Fibroblast of lung (primary cell): ENCODE measurements at regions not wholly inside any gene's neighbourhood (a gene's known extent, or its start where the extent isn't known, plus 50 kb on each side); places are given as distances from the start of the nearest gene placed in this dataset.

Experiments
- DNase-seq, 2 donors: peaks; one replicate each; pipeline versions ENCODE4 v3.0.0 to v3.0.0-alpha.2; 2010; ENCODE audit warnings: low read depth in 2 of 2
- H2AFZ ChIP-seq: 2 replicates; pipeline ENCODE4 v1.5.1; 2012; ENCODE audit warnings: low read length, control low read depth, inconsistent platforms
- H3K27ac ChIP-seq: 2 replicates; pipeline ENCODE4 v1.5.1; 2011; ENCODE audit warnings: low read length, control low read depth; ENCODE audit not compliant: insufficient read depth
- H3K27me3 ChIP-seq: 2 replicates; pipeline ENCODE4 v1.5.1; 2011; ENCODE audit warnings: mild to moderate bottlenecking, low read length; ENCODE audit not compliant: control insufficient read depth, insufficient read depth
- H3K36me3 ChIP-seq: 2 replicates; pipeline ENCODE4 v1.5.1; 2011; ENCODE audit warnings: low read length; ENCODE audit not compliant: control insufficient read depth, insufficient read depth
- H3K4me1 ChIP-seq: 2 replicates; pipeline ENCODE4 v1.5.1; 2011; ENCODE audit warnings: low read length; ENCODE audit not compliant: control insufficient read depth, insufficient read depth; ENCODE audit errors: extremely low read depth
- H3K4me2 ChIP-seq: 2 replicates; pipeline ENCODE4 v1.5.1; 2011; ENCODE audit warnings: low read length, control low read depth; ENCODE audit not compliant: insufficient read depth; ENCODE audit errors: extremely low read depth
- H3K4me3 ChIP-seq, 4 experiments: fragments of 200-600 bp in 1 of 4; sonication (generic) in 1 of 4; replicated peaks in 1 of 4; 2 replicates each; pipeline ENCODE4 v1.5.1; 2011 to 2016; ENCODE audit warnings: low read length in 4 of 4, low read depth in 3 of 4, mild to moderate bottlenecking in 3 of 4, control low read depth in 2 of 4, inconsistent platforms in 1 of 4, mixed read lengths in 1 of 4; ENCODE audit not compliant: insufficient read depth in 1 of 4; ENCODE audit errors: control extremely low read depth in 1 of 4
- H3K79me2 ChIP-seq: 2 replicates; pipeline ENCODE4 v1.5.1; 2012; ENCODE audit warnings: mild to moderate bottlenecking, low read length, inconsistent platforms; ENCODE audit not compliant: control insufficient read depth, insufficient read depth
- H3K9ac ChIP-seq: 2 replicates; pipeline ENCODE4 v1.5.1; 2011; ENCODE audit warnings: mild to moderate bottlenecking, low read length, control low read depth; ENCODE audit not compliant: insufficient read depth
- H3K9me3 ChIP-seq: 2 replicates; pipeline ENCODE4 v1.5.1; 2012; ENCODE audit warnings: low read depth, low read length; ENCODE audit not compliant: control insufficient read depth, insufficient read depth
- H4K20me1 ChIP-seq: 2 replicates; pipeline ENCODE4 v1.5.1; 2011; ENCODE audit warnings: low read length; ENCODE audit not compliant: control insufficient read depth, insufficient read depth; ENCODE audit errors: extremely low read depth
- CTCF ChIP-seq, 2 donors: IDR thresholded peaks in 1 of 2; conservative IDR thresholded peaks in 1 of 2; 1 replicate in 1 of 2; 2 replicates in 1 of 2; pipeline ENCODE4 v1.5.1; 2011 to 2012; ENCODE audit warnings: low read length in 2 of 2, control low read depth in 1 of 2, inconsistent platforms in 1 of 2, low read depth in 1 of 2, mild to moderate bottlenecking in 1 of 2
- EZH2 ChIP-seq: IDR thresholded peaks from 2 replicates; pipeline ENCODE4 v1.5.1; 2012; ENCODE audit warnings: low read length, control low read depth, mild to moderate bottlenecking; ENCODE audit errors: missing control alignments

- H3K9me3 ChIP-seq: no peaks in the 10 kb centered on the region
- TF ChIP-seq CTCF (conservative IDR thresholded peaks at IDR 0.05 in 1 of 2, IDR thresholded peaks at IDR 0.05 in 1 of 2; ENCODE audit: low read depth in 1 of 2, low read length in 2 of 2) (no peak), EZH2 (no peak)
- no peak overlapping the region for H3K4me3 ChIP-seq
- H3K4me2 ChIP-seq: no peak overlapping the region
- H2AFZ ChIP-seq: peak overlapping the region; percentile 7
- H3K4me1 ChIP-seq: no peaks in the 10 kb centered on the region
- no peak overlapping the region for H3K9ac ChIP-seq
- no peaks in the 10 kb centered on the region for H3K79me2 ChIP-seq
- no peaks in the 10 kb centered on the region for H3K27me3 ChIP-seq
- no peaks in the 10 kb centered on the region for H3K36me3 ChIP-seq
- no peak overlapping the region for H3K27ac ChIP-seq
- no peaks in the 10 kb centered on the region for H4K20me1 ChIP-seq
- DNase-seq: no peak
Observed at GRCh38 chr4:184282251-184282713, 64.6 kb upstream of the ENPP6 start.

GRCh38 chr4:184281231-184282139 lies 63.8 kb upstream of the ENPP6 start:
- H3K4me1 ChIP-seq: no peaks in the 10 kb centered on the region
- no peaks in the 10 kb centered on the region for H4K20me1 ChIP-seq
- H3K4me3 ChIP-seq: no peak overlapping the region
- no peak overlapping the region for H3K9ac ChIP-seq
- no peaks in the 10 kb centered on the region for H3K36me3 ChIP-seq
- no peak overlapping the region for H3K27ac ChIP-seq
- no peaks in the 10 kb centered on the region for H3K9me3 ChIP-seq
- no peak for DNase-seq
- no peaks in the 10 kb centered on the region for H3K27me3 ChIP-seq
- no peaks in the 10 kb centered on the region for H3K79me2 ChIP-seq
- no peak for TF ChIP-seq EZH2
- TF ChIP-seq CTCF (conservative IDR thresholded peaks at IDR 0.05 in 1 of 2, IDR thresholded peaks at IDR 0.05 in 1 of 2; ENCODE audit: low read depth in 1 of 2, low read length in 2 of 2): no peak
- H3K4me2 ChIP-seq: no peak overlapping the region
- H2AFZ ChIP-seq: peak overlapping the region; percentile 7

GRCh38 chr4:184280591-184281071 lies 63.0 kb upstream of the ENPP6 start:
- no peak overlapping the region for H3K4me2 ChIP-seq
- H2AFZ ChIP-seq: no peak overlapping the region
- no peaks in the 10 kb centered on the region for H3K79me2 ChIP-seq
- H3K9ac ChIP-seq: no peak overlapping the region
- no peaks in the 10 kb centered on the region for H3K4me1 ChIP-seq
- no peak for DNase-seq
- H4K20me1 ChIP-seq: no peaks in the 10 kb centered on the region
- H3K9me3 ChIP-seq: no peaks in the 10 kb centered on the region
- no peak overlapping the region for H3K27ac ChIP-seq
- no peaks in the 10 kb centered on the region for H3K27me3 ChIP-seq
- no peak overlapping the region for H3K4me3 ChIP-seq
- no peaks in the 10 kb centered on the region for H3K36me3 ChIP-seq
- TF ChIP-seq CTCF (conservative IDR thresholded peaks at IDR 0.05 in 1 of 2, IDR thresholded peaks at IDR 0.05 in 1 of 2; ENCODE audit: low read depth in 1 of 2, low read length in 2 of 2) (no peak), EZH2 (no peak)
